ENCODE measurements at regions not wholly inside any gene's neighbourhood (a gene's known extent, or its start where the extent isn't known, plus 50 kb on each side); places are given as distances from the start of the nearest gene placed in this dataset.
A peak's percentile ranks its signal among the peaks of the same experiment; 100 is the strongest.

GRCh38 chr12:123100882-123101281 is 50.0 kb downstream of the PITPNM2 start:
- no peak for ATAC-seq
- POLR2A ChIA-PET: interaction anchor here (1.0 to 1.3 kb wide), 2 partner anchors 26 to 52 kb away, joined by 3 read pairs; no protein-coding TSS in a partner anchor

GRCh38 chr12:123100450-123100849 is 50.4 kb downstream of the PITPNM2 start:
- ATAC-seq (no peak), DNase-seq (no peak)
- ChIA-PET POLR2A (interaction anchor here (1.3 kb wide), 1 partner anchor 25 kb away, joined by 3 read pairs; no protein-coding TSS in a partner anchor), CTCF (no interaction called here)
- Histone ChIP-seq H3K4me3 (ENCODE audit: low read length) (no peak overlapping the region), H3K9me3 (ENCODE audit: control insufficient read depth in 2 of 3, low read length in 3 of 3) (no peaks in the 10 kb centered on the region), H3K36me3 (ENCODE audit: control insufficient read depth in 2 of 3, insufficient read depth in 3 of 3, low read length in 3 of 3) (no peaks in the 10 kb centered on the region), H3K4me1 (ENCODE audit: control insufficient read depth in 2 of 2, insufficient read depth in 2 of 2, low read length in 2 of 2) (peaks cover 0 to 17% of the 10 kb centered on the region in 2 donors), H3K27me3 (ENCODE audit: control insufficient read depth in 2 of 2, insufficient read depth in 2 of 2, low read length in 2 of 2) (no peaks in the 10 kb centered on the region), H3K27ac (ENCODE audit: low read depth, low read length) (no peak overlapping the region)
- peaks cover 0 to 22% (median 6%) of the 10 kb centered on the region in 5 donors for H3K36me3 Mint-ChIP-seq
- H3K27me3 Mint-ChIP-seq: no peaks in the 10 kb centered on the region
- H3K27ac Mint-ChIP-seq: no peak overlapping the region
- intact Hi-C loops (cut with micrococcal nuclease): no loop called here
- peaks cover 20 to 72% (median 47%) of the 10 kb centered on the region in 7 donors for H3K4me1 Mint-ChIP-seq
- H3K9me3 Mint-ChIP-seq: no peaks in the 10 kb centered on the region
- no peak overlapping the region for H3K4me3 Mint-ChIP-seq

More at GRCh38 chr12:123100882-123101281, 50.0 kb downstream of the PITPNM2 start:
- Histone ChIP-seq H3K4me3 (ENCODE audit: low read length) (no peak overlapping the region), H3K27me3 (ENCODE audit: control insufficient read depth in 2 of 2, insufficient read depth in 2 of 2, low read length in 2 of 2) (no peaks in the 10 kb centered on the region), H3K27ac (ENCODE audit: low read depth, low read length) (no peak overlapping the region), H3K36me3 (ENCODE audit: control insufficient read depth in 2 of 3, insufficient read depth in 3 of 3, low read length in 3 of 3) (no peaks in the 10 kb centered on the region), H3K9me3 (ENCODE audit: control insufficient read depth in 2 of 3, low read length in 3 of 3) (no peaks in the 10 kb centered on the region), H3K4me1 (ENCODE audit: control insufficient read depth in 2 of 2, insufficient read depth in 2 of 2, low read length in 2 of 2) (peaks cover 2 to 22% of the 10 kb centered on the region in 2 donors)
- peaks cover 0 to 26% (median 6%) of the 10 kb centered on the region in 5 donors for H3K36me3 Mint-ChIP-seq
- H3K4me1 Mint-ChIP-seq: peaks cover 22 to 72% (median 48%) of the 10 kb centered on the region in 7 donors
- intact Hi-C loops (cut with micrococcal nuclease): no loop called here
- no peak overlapping the region for H3K4me3 Mint-ChIP-seq
- CTCF ChIA-PET: no interaction called here
- peak overlapping the region in 2 of 9 donors; percentile 15 to 57 for H3K27ac Mint-ChIP-seq
- no peak for DNase-seq
- H3K9me3 Mint-ChIP-seq: no peaks in the 10 kb centered on the region
- H3K27me3 Mint-ChIP-seq: no peaks in the 10 kb centered on the region

- no peak overlapping the region for H3K4me3 ChIP-seq (ENCODE audit: low read length)
- peaks cover 15 to 72% (median 47%) of the 10 kb centered on the region in 7 donors for H3K4me1 Mint-ChIP-seq
- DNase-seq (no peak), ATAC-seq (no peak)
- H3K9me3 ChIP-seq (ENCODE audit: control insufficient read depth in 2 of 3, low read length in 3 of 3): no peaks in the 10 kb centered on the region
- H3K27ac Mint-ChIP-seq: no peak overlapping the region
- no peaks in the 10 kb centered on the region for H3K27me3 Mint-ChIP-seq
- ChIA-PET CTCF (no interaction called here), POLR2A (interaction anchor here (1.3 kb wide), 1 partner anchor 24 kb away, joined by 3 read pairs; no protein-coding TSS in a partner anchor)
- H3K27me3 ChIP-seq (ENCODE audit: control insufficient read depth in 2 of 2, insufficient read depth in 2 of 2, low read length in 2 of 2): no peaks in the 10 kb centered on the region
- peaks cover 0 to 12% of the 10 kb centered on the region in 2 donors for H3K4me1 ChIP-seq (ENCODE audit: control insufficient read depth in 2 of 2, insufficient read depth in 2 of 2, low read length in 2 of 2)
- intact Hi-C loops (cut with micrococcal nuclease): no loop called here
- peaks cover 0 to 15% (median 2%) of the 10 kb centered on the region in 5 donors for H3K36me3 Mint-ChIP-seq
- no peak overlapping the region for H3K27ac ChIP-seq (ENCODE audit: low read depth, low read length)
- no peaks in the 10 kb centered on the region for H3K9me3 Mint-ChIP-seq
- no peak overlapping the region for H3K4me3 Mint-ChIP-seq
- no peaks in the 10 kb centered on the region for H3K36me3 ChIP-seq (ENCODE audit: control insufficient read depth in 2 of 3, insufficient read depth in 3 of 3, low read length in 3 of 3)
Measured at GRCh38 chr12:123099560-123100192, 51.2 kb downstream of the PITPNM2 start.

GRCh38 chr12:123098780-123099179 is 52.1 kb downstream of the PITPNM2 start:
- Histone ChIP-seq H3K27me3 (ENCODE audit: control insufficient read depth in 2 of 2, insufficient read depth in 2 of 2, low read length in 2 of 2) (no peaks in the 10 kb centered on the region), H3K27ac (ENCODE audit: low read depth, low read length) (no peak overlapping the region), H3K36me3 (ENCODE audit: control insufficient read depth in 2 of 3, insufficient read depth in 3 of 3, low read length in 3 of 3) (no peaks in the 10 kb centered on the region), H3K4me1 (ENCODE audit: control insufficient read depth in 2 of 2, insufficient read depth in 2 of 2, low read length in 2 of 2) (peaks cover 0 to 12% of the 10 kb centered on the region in 2 donors), H3K4me3 (ENCODE audit: low read length) (no peak overlapping the region), H3K9me3 (ENCODE audit: control insufficient read depth in 2 of 3, low read length in 3 of 3) (no peaks in the 10 kb centered on the region)
- peaks cover 0 to 13% (median 4%) of the 10 kb centered on the region in 5 donors for H3K36me3 Mint-ChIP-seq
- ChIA-PET CTCF (no interaction called here), POLR2A (no interaction called here)
- ATAC-seq: no peak
- H3K27ac Mint-ChIP-seq: peak overlapping the region in 3 of 9 donors; percentile 8 to 32 (median 11)
- no peaks in the 10 kb centered on the region for H3K9me3 Mint-ChIP-seq
- DNase-seq: no peak
- H3K27me3 Mint-ChIP-seq: no peaks in the 10 kb centered on the region
- no peak overlapping the region for H3K4me3 Mint-ChIP-seq
- intact Hi-C loops (cut with micrococcal nuclease): no loop called here
- peaks cover 13 to 67% (median 45%) of the 10 kb centered on the region in 7 donors for H3K4me1 Mint-ChIP-seq

- Histone ChIP-seq H3K27me3 (ENCODE audit: control insufficient read depth in 2 of 2, insufficient read depth in 2 of 2, low read length in 2 of 2) (no peaks in the 10 kb centered on the region), H3K9me3 (ENCODE audit: control insufficient read depth in 2 of 3, low read length in 3 of 3) (no peaks in the 10 kb centered on the region), H3K4me1 (ENCODE audit: control insufficient read depth in 2 of 2, insufficient read depth in 2 of 2, low read length in 2 of 2) (peaks cover 0 to 9% of the 10 kb centered on the region in 2 donors), H3K4me3 (ENCODE audit: low read length) (no peak overlapping the region), H3K27ac (ENCODE audit: low read depth, low read length) (no peak overlapping the region), H3K36me3 (ENCODE audit: control insufficient read depth in 2 of 3, insufficient read depth in 3 of 3, low read length in 3 of 3) (no peaks in the 10 kb centered on the region)
- POLR2A ChIA-PET: no interaction called here
- CTCF ChIA-PET: no interaction called here
- DNase-seq (no peak), ATAC-seq (no peak)
- Mint-ChIP-seq H3K27ac (peak overlapping the region in 2 of 9 donors; percentile 49 to 51), H3K4me1 (peaks cover 16 to 59% (median 44%) of the 10 kb centered on the region in 7 donors), H3K27me3 (no peaks in the 10 kb centered on the region), H3K4me3 (no peak overlapping the region), H3K36me3 (peaks cover 0 to 16% (median 6%) of the 10 kb centered on the region in 5 donors), H3K9me3 (no peaks in the 10 kb centered on the region)
- intact Hi-C loops (cut with micrococcal nuclease): no loop called here
Measured at GRCh38 chr12:123097561-123098084, 53.3 kb downstream of the PITPNM2 start.

GRCh38 chr12:123096741-123097140 is 54.1 kb downstream of the PITPNM2 start:
- no peak for DNase-seq
- CTCF ChIA-PET: no interaction called here
- POLR2A ChIA-PET: interaction anchor here (1.1 to 1.8 kb wide), 2 partner anchors 10 to 35 kb away, joined by 3 to 6 read pairs; no protein-coding TSS in a partner anchor
- intact Hi-C loops (cut with micrococcal nuclease): no loop called here
- Histone ChIP-seq H3K4me1 (ENCODE audit: control insufficient read depth in 2 of 2, insufficient read depth in 2 of 2, low read length in 2 of 2) (no peaks in the 10 kb centered on the region), H3K27ac (ENCODE audit: low read depth, low read length) (no peak overlapping the region), H3K9me3 (ENCODE audit: control insufficient read depth in 2 of 3, low read length in 3 of 3) (no peaks in the 10 kb centered on the region), H3K36me3 (ENCODE audit: control insufficient read depth in 2 of 3, insufficient read depth in 3 of 3, low read length in 3 of 3) (no peaks in the 10 kb centered on the region), H3K4me3 (ENCODE audit: low read length) (no peak overlapping the region), H3K27me3 (ENCODE audit: control insufficient read depth in 2 of 2, insufficient read depth in 2 of 2, low read length in 2 of 2) (no peaks in the 10 kb centered on the region)
- no peak for ATAC-seq
- Mint-ChIP-seq H3K4me1 (peaks cover 8 to 51% (median 39%) of the 10 kb centered on the region in 7 donors), H3K27me3 (no peaks in the 10 kb centered on the region), H3K36me3 (peaks cover 0 to 17% (median 6%) of the 10 kb centered on the region in 5 donors), H3K4me3 (no peak overlapping the region), H3K27ac (peak overlapping the region in 1 of 9 donors; percentile 78), H3K9me3 (peaks cover 0 to 1% (median 0%) of the 10 kb centered on the region in 11 donors)

All from naive thymus-derived CD4-positive, alpha-beta T cell (primary cell).